Ecto neural progenitor cell (in vitro differentiated cells): ENCODE measurements at regions not wholly inside any gene's neighbourhood (a gene's known extent, or its start where the extent isn't known, plus 50 kb on each side); places are given as distances from the start of the nearest gene placed in this dataset.
"Not testable (repeated sequence)": the region's sequence is repeated elsewhere in the genome, so short reads cannot be mapped to it uniquely, and the experiment has no call there.

Experiments used
- DNase-seq: peaks from one replicate; pipeline ENCODE4 v3.0.0-alpha.2; 2018; ENCODE audit warnings: low spot score

DNA sequence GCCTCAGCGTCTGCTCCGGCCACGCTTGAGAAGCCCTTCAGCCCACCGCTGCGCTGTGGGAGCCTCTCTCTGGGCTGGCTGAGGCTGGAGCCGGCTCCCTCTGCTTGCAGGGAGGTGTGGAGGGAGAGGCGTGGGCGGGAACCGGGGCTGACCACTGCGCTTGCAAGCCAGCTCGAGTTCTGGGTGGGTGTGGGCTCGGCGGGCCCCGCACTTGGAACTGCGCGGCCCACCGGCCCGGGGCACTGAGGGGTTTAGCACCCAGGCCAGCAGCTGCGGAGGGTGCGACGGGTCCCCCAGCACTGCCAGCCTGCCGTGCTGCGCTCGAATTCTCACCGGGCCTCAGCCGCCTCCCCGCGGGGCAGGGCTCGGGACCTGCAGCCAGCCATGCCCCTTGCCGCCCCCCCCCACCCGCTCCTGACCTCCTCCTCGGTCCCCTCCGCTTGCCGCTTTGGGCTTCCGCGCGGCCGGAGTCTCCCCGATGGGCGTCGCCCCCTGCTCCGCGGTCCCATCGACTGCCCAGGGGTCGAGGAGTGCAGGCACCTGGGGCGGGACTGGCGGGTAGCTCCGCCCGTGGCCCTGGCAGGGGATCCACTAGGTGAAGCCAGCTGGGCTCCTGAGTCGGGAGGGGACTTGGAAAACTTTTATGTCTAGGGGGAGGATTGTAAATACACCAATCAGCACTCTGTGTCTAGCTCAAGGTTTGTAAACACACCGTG is 106.7 kb downstream of the RAP2B start:
- no peak for DNase-seq

DNA sequence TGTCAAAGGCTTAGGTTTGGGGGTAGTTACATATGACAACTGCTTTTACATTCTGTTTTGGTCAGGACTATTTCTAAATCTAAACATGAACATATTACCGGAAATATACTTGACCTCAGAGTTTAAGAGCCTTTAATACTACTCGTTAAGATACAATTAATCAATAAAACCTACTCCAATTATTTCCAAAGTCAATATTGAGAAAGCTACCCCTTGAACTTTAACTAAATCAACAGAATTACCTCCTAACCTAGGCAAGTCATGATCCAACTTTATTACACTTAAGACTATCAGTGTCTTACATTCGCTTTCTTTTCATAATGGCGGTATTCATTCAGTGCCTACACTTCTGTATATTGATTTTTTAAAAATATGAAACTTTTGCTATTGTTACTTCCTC is 107.7 kb downstream of the RAP2B start:
- DNase-seq = no peak

DNA sequence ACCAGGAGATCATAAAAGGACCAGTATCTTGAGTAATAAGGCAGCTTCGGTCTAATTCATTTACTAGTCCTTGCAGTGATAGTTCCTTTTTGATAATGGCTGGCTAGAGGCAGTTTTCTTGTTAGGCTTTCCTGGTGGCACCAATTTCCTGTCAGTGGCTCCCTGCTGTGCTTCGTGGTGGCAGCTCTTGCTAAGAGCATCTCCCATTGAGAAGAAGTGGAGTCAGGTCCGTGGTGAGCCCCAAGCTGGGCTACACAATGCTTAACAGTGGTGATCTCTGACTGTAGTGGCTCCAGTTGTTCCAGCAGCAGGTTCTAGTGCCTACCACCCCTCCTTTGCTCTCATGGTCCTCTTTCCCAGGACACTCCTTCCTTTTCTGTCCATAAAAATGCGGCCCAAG is 111.2 kb downstream of the RAP2B start:
- no peak for DNase-seq

DNA sequence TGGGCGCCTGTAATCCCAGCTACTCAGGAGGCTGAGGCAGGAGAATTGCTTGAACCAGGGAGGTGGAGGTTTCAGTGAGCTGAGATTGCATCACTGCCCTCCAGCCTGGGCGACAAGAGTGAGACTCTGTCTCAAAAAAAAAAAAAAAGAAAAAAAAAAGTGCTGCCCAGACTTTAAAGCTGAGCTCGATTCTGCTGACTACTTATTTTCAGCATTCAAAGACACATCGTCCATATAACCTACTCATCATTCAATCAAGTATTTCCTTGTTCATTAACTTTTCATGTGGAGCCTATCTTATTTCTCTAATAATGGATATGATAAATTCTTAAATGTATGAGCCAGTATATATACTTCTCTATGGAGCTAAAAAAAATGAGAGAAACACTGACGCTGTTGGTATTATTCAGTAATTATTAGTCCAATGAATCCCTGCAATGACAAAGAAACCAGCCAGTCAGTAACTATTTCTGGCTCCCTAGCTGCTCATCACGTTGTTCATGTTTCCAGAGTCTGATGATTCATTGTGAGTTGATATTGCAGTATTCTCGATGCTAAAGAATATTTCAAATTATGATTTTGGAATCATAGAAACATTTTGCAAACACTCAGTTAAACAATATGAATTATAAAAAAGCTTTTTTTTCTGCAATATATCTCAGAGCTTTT is 111.9 kb downstream of the RAP2B start:
- no peak for DNase-seq

DNA sequence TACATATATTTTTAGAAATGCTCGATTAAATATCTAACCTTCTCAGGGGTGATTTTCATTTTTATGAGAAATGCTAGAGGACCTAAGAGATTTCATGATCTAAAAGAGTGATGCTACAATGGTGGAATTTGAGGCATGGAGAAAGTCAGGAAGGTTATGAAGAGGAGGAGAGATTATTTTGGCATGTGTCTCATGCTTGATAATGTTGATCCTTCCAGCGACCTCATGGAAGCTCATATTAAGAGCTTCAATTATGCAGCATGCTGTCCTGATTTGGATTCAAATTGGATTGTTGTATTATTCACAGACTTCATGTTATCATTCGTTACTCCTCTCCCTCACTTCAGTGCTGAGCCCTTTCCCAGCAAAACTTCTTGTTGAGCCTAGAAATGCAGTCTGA is 112.5 kb downstream of the RAP2B start:
- no peak for DNase-seq

DNA sequence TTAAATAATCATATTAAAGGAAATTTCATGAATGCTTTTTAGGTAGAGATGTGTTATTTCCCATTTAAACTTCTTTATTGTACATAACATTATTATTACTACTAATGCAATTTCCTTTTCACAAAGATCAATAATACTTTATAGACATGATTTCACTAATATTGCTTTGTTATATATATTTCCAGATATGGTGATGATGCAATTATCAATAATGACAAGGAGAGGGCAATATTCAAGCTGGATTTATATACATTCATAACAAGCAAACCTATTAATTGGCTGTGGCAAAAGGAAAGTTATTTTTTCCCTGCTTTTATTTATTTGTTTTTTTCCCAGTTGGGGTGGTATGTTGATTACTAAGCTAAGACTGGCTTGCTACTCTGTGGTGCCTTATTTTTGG is 113.5 kb downstream of the RAP2B start:
- no peak for DNase-seq

DNA sequence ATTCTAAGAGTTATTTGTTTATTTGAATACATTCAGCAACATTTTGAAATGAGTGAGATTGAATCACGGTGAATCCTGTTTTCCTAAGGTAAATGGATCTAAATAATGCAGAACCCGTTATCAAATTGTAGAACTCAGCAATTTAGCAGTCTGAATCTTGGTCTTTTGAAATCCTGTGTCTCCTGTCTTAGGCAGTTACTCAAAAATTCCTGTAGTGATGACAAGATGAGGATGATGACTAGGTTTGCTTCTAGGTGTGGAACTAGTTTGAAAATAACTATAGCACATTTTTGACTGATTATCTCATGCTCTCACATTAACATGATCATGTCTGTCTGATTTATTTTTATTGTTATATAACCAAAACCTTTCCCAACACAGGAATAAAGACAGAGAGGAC is 115.0 kb downstream of the RAP2B start:
- no peak for DNase-seq

DNA sequence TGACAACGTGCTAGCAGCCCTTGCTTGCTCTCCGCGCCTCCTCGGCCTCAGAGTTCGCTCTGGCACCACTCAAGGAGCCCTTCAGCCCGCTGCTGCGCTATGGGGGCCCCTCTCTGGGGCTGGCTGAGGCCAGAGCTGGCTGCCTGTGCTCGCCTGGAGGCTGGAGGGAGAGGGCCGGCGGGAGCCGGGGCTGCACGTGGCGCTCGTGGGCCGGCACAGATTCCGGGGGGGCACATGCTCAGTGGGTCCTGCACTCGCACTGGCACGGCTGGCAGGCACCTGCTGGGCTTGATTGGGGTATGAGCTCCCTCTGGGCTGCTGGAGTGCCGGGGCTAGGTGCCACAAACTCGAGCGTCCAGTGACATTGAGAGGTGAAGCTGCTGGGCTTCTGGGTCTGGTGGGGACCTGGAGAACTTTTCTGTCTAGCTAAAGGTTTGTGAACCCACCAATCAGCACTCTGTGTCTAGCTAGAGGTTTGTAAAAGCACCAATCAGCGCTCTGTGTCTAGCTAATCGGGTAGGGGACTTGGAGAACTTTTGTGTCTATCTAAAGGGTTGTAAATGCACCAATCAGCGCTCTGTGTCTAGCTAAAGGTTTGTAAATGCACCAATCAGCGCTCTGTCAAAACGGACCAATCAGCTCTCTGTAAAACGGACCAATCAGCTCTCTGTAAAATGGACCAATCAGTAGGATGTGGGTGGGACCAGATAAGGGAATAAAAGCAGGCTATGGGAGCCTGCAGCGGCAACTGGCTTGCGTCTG is 119.4 kb downstream of the RAP2B start:
- not testable (repeated sequence) for DNase-seq

DNA sequence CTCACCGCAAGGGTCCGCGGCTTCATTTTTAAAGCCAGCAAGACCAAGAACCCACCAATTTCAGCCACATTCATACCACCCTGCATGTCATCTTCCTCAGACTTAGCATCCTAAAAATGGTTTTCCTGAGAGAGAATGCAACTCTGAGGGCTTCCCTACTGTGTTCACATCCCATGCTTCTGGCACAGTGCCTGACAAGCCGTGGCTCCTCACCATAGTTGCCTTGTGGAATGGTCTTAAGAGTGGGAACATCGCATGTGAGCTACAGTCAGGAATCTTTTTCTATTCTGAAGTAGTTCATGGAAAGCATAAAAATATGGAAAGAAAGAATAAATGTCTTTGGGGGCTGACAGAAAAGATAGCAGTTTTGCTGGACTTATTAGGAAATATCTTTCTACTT is 120.3 kb downstream of the RAP2B start:
- DNase-seq = no peak

DNA sequence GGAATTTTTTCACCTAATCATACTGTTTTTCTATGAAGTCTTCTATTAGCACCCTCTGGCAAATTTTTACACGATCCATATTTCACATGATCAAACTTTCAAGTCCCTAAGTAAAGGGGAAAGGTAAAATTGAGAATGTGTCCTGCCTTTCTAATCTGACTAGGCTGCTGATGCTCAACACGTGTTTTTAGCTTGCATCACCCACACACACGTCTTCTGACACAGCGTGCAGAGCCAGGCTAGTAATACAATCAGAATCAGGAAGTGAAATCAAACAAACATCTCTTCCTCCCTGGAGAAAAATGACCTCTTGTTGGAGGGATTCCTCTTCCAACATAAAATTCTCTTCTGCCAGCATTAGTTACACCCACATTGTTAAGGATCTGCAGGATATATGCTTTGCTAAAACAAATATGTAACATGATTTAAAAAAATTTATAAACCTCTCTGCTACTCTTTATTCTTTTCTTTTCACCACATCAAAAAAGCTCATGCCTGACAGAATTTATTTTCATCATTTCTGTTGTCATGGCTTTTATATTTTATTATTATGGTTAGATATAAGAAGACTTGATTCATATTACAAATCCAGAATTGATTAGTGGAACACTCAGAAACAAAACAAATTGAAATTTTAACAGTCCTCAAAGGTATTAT is 122.4 kb downstream of the RAP2B start:
- no peak for DNase-seq

DNA sequence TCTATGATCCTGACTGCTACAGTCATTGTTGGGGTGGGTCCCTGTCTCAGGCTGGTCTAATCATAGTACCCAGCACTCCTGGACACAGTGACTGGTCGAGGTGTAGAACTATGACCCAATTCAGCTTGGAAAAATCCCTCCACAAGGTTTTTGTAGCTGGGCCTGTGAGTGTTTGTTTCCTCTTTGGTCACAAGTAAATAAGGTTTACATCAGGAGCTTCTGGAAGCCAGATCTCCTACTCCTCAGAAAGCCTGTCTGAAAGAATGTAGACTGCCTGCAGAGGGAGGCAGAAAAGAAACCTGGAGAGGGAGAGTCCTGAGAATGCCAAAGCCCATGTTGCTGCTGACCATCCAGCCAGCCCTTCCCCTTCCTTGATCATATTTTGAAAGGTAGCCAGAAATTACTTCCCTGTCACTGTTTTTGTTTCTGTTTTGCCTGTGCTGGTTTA is 123.2 kb downstream of the RAP2B start:
- no peak for DNase-seq

DNA sequence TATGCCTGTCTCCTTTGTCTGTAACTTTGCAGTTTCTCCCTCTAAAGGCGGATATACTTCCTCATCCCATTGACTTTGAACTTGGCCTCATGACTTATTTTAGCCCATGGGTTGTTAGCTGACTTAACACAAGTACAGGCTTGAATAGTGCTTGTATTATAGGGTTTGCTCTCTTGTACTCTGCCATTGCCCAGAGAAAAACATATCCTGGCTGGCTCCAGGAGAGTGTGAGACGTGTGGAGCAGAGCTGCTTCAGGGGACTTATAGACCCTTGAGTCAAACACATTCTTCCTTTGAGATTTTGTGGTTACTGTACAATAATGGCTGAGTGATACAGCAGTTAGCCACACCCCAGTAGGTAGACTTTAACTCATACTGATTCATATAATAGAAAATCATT is 124.0 kb downstream of the RAP2B start:
- no peak for DNase-seq

DNA sequence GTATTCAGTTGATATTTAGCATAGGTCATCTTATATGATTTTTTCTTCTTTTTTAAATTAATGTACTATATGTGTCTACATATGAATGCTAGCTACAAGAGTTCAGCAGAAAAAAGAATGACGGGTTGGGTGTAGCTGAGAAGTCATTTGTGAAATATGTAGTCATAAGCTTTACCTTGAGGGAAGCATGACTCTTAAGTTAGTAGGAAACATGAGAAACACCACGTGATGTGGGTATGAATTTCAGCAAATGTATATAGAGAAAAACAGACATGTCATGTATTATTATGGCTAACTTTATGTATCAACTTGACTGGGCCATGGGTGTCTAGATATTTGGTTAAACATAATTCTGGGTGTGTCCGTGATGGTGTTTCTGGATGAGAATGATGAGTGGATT is 125.0 kb downstream of the RAP2B start:
- DNase-seq = no peak

DNA sequence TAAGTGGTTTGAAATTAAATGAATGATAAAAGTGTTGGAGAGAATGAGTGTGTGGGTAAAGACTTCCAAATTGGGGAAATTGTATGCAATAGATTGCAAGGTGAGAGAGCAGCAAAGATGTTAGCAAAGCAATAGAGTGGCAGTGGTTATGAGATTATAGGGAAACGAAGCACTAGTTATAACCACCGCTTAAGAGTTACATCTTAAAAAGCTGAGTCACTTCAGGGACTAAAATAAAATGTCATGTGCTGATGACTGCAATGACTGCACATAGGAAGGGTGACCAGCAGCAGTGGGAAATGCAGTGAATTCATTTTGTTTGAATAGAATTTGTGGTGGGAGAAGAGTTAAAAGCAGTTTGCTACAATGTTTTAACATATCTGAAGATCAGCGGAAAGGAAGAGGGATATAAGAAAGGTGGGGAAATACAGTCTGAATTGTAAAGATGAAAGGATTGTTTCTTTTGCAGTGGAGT is 127.3 kb downstream of the RAP2B start:
- DNase-seq = no peak

DNA sequence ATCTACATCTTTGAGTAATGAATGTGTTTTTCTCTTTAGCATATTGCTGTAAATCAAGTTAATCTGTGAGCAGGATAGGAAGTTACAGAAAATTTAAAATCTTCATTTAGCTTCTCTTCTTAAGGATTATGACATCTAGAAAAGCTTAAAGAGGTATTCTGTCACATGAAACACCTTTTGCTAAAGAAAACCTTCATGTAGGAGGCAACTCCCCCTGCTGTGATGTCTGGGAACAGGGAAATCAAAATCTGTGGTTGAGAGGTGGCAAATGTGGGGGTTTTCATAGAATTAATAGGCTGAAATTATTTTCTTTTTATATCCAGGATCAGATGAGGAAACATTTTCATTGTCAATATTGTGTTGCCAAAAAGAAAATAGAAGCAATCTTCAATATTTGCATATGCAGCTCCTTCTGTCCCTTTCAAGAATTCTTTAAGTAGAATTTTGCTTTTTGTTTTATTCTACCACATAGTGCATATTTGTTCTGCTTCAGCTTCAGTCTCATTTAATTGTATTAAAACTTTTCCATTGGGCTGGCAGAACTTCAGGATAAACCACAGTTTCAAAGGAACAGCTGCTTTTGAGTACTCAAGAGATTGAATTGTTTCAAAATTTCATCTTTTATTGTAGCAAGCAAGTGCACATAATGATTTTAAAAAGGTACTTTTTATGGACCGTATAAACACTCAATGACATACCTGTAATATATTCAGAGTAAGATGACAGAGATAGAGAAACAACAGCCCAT is 128.4 kb downstream of the RAP2B start:
- DNase-seq = no peak

DNA sequence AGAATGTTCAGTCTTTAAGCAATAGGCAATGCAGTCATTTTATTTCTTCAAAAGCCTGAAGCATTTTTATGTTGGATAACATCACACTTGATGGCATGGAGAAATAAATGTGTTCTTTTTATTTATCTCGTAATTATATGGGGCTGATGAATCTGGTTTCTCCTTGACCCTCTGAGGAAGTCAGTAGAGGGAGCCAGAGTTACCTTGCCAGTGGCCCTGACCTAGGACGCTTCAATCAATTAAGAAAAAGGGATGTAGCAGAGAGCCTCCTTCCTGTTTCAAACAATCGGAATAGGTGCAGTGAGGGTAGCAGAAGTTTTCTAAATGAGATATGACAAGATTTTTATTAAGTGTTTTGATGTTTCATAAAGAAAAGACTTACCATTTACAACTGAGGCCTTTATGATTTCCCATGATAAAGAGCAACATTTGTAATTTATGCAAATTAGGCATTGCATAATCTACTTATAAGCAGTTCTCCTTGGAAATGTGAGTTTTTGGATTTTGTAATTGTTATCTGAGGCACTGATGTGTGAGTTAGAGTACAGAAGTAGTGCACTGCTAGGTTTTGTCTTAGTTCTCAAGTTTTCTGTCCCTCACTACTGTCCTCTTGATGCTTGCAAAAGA is 129.1 kb downstream of the RAP2B start:
- DNase-seq = no peak

DNA sequence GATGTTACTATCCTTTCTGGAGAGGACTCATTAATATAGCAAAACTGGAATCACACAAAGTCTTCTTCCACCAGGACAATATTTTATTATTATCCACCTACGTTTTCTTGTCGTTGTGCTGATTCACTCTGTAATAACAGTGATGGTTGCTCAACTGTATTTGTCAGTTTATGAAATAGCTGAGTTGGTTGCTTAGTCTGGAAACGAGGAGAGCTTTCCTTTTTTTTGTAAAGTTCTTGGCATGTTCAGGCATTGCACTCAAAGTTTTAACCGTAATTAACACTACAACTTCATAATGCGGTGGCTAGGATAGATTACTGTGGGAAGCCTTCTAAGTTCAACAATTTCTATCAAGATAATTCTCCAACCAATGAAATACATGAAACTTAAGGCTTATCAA is 131.2 kb downstream of the RAP2B start:
- no peak for DNase-seq

DNA sequence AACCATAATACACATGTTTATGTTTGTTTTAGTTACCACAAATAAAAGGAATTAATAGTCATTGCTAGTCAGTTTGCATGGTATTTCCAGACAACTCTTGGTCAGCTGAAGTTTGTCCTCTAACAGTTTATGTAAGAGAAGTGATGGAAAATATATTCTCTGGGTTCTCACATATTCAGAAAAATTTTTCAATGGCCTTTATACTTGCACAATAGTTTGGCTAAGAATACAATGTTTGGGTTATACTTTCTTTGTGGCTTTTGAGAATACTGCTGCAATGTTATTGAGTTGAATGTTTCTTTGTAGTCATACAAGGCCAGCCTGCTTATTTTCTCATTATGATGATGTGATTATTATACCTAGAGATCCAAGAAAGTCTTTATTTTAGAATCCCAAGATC is 133.9 kb downstream of the RAP2B start:
- DNase-seq = no peak

DNA sequence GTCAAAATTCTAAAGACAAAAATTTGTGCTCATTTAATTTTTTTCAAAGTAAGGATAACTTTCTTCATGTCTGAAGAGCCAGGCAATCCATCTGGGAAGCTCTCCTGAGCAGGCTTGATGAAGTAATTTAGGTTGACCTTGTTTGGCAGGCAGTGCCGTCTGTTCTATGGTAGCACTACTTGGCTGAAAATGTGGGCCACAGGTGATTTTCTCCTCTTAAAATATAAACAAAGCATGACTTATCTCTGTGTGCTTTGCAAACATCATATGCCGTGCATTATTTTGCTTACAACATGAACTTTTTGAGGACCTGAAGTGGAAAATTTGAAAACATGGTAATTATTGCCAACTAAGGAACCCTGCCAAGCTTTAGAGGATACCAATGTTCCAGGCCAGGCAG is 143.2 kb downstream of the RAP2B start:
- DNase-seq = no peak

DNA sequence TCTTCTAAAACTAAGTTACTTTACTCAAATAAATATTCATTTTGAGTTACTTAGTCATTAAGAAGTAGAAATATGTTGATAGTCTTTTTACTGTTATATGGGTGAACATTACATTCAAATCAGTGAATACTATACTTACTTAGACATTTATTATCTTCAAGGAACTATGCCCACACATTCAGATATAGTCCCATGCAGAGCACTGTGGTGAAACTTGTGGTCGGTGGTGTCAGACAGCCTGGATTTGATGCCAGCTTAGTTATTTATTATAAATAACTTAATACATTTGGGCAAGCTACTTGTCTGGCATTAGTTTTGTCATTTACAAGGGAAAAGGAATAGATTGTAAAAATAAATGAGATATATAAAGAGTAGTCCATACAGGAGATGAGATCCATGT is 149.5 kb downstream of the RAP2B start:
- no peak for DNase-seq

DNA sequence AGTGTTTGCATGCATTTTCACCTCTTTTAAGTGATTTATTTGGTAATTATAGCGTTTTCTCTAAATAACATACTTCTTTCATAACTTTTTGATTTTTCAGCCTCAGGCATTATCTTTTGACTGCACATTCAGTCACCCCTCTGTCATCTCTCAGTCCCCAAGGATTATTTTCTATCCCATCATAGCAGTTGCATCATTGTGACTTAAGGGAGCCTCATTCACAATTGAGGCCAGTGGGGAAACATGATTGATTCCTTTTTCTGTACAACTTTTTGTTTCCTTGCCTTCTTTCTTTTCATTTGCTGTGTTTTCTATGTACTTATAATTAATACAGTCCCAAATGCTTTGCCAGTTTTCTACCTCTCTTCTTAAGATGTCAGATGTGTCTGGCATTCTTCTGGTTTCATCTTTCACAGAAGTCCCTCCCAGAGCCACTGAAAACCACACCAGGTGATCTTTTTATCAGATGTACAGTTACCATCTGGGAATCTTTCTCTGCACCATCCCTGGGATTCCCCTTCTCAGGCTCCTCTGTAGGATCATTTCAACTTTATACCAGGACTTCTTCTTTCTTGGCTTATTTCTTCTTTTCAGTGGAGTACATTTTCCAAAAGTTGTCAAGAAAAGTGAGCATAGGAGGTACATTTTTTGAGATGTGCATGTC is 151.4 kb downstream of the RAP2B start:
- DNase-seq = no peak
